LoVo (cell line): ENCODE measurements at regions not wholly inside any gene's neighbourhood (a gene's known extent, or its start where the extent isn't known, plus 50 kb on each side); places are given as distances from the start of the nearest gene placed in this dataset.
"Not testable (repeated sequence)": the region's sequence is repeated elsewhere in the genome, so short reads cannot be mapped to it uniquely, and the experiment has no call there.

Experiments used
- DNase-seq: peaks from one replicate; pipeline ENCODE4 v3.0.0-alpha.2; 2016; ENCODE audit warnings: low spot score

DNA sequence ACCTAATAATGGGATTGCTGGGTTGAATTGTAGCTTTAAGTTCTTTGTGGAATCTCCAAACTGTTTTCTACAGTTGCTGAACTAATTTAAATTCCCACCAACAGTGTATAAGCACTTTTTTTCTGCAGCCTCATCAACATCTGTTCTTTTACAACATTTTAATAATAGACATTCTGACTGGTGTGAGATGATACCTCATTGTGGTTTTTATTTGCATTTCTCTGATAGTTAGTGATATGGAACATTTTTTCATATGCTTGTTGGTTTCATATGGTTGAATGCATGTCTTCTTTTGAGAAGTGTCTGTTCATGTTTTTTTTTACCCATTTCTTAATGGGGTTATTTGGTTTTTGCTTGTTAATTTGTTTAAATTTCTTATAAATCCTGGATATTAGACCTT lies 1718.9 kb downstream of the C4orf33 start:
- DNase-seq: no peak

DNA sequence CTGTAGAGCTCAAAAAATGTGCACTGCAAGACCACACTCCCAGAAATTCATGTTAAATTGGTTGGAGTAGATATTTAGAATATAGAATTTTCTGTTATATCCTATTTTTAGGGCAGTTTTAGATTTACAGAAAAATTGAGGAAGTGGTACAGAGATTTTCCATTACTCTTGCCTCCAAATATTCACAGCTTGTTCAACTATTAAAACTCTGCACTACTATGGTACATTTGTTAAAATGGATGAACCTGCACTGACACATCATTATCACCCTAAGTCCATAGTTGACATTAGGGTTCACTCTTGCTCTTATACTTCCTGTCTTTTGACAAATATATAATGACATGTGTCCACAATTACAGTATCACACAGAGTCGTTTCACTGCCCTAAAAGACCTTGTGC lies 1724.5 kb downstream of the C4orf33 start:
- no peak for DNase-seq

DNA sequence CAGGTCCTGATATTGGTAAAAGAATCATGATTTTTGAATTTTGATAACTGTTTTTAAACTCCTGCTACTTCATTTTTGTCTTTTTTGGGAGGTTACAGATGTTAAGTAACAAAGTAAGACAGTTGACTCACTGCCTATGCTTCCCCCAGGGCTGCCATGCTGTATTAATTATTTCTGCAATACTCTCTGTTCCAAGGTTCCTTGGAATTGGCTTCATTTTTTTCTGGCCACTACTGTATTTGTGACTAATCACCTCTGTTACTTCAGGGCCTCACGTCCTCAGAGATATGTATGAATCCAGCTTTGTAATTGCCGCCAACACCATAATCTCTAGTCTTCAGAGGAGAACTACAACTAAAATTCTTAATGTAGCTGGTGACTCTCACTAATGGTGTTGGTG lies 1729.3 kb downstream of the C4orf33 start:
- DNase-seq: no peak

DNA sequence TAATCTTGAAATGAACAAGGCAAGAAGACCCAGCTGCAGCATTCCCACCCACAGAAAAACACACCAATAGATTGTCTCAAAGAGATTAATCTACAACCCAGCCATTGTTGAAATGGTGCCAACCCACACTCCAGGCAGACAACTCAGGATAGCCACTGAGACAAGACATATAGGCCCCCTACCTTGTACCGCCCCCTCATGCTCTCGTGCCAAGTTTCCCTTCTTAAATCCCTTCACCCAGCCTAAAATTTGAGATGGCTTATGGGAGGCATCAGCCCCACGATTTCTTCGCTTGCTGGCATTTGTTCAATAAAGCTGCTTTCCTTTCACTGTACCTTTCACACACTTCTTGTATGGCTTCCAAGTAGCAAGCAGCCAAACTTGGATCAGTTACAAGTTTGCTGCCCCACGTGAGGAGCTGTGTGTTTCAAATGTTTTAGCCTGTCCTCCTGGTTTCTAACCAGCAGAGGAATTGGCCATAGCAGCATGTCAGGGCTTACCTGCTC lies 1754.1 kb downstream of the C4orf33 start:
- DNase-seq: no peak

DNA sequence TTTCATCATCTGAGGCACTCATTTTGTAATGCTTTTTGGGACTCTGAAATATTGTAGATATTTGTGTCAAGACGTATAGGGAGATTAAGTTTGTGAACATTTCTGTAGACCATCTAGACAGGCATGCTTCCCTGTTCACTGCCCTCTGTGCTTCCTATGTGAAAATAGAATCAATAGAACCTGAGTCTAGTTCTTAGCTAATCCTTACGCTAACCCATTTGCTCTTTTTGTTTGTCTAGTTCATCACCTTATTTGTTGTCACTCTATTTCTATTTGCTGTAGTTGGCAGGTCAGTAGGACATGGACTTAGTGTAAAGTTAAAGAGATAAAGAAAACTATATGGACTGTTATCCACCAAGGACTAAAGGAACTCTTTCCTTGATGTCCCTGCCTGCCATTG lies 1755.2 kb downstream of the C4orf33 start:
- no peak for DNase-seq

DNA sequence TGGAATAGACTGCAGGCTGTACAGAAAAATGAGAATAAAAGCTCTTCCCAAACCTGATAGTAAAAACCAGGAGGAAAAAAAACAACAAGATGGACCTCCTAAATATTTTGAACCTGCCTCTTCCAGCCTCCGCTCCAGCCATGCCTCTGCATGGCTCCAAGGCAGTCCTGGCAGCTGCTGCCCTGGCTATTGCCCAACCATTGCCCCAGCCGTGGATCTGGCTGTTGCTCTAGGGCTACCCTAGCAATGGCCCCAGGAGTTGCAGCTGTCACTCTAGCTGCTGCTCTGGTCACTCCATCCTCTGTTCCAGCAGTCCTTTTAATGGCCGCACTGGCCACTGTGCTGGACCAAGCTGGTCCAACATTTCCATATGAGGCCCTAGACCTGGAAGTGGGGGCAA lies 1756.0 kb downstream of the C4orf33 start:
- DNase-seq: no peak

DNA sequence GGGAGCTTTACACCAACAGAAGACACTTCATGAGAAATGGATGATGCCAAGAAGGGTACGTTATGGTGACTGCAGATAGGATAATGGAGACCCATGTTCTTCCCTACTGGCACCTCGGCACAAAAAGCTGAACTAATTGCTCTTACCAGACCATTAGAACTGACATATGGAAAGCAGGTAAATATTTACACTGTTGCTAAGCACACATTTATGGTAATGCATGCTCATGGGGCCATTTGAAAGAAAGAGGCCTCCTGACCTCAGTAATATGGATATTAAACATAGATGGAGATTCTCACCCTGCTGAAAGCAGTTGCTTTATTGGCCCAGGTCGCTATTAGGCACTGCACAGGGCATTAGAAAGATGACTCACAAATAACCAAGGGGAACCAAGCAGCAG lies 1759.6 kb downstream of the C4orf33 start:
- no peak for DNase-seq

DNA sequence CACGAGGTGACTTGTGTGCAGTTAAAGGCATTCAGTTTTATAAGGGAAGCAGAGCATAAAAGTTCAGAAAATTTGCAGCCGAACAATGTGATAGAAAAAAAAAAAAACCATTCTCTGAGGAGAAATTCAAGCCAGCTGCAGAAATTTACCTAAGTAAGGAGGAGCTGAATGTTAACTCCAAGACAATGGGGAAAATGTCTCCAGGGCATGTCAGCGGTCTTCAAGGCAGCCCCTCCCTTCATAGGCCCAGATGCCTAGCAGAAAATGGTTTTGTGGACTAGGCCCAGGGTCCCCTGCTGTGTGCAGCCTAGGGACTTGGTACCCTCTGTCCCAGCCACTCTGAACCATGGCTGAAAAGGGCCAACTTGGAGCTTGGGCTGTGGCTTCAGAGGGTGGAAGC lies 1764.0 kb downstream of the C4orf33 start:
- no peak for DNase-seq

DNA sequence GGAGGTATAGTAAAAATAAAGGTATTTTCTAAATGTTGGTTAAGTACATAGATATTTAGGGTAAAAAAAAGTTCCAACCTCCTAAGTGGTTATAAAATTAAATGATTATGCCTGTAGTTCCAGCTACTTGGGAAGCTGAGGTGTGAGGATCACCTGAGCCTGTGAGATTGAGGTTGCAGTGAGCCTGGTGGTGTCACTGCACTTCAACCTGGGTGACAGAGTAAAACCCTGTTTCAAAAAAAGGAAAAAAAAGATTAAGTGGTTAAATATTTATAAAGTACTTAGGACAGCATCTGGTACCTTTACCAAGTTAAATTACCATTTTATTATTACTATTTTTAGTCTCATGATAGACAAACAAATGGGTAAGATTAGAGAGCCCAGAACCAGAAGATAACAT lies 1801.0 kb downstream of the C4orf33 start:
- no peak for DNase-seq

DNA sequence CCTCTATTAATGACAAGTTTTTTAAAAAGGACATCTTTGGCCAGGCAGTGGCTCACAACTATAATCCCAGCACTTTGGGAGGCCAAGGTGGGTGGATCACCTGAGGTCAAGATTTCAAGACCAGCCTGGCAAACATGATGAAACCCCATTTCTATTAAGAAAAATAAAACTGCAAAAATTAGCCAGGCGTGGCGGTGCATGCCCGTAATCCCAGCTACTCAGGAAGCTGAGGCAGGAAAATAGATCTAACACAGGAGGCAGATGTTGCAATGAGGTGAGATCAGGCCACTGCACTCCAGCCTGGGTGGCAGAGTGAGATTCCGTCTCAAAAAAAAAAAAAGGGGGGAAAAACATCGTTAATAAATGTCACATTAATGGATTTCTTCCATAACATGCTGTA lies 1805.4 kb downstream of the C4orf33 start:
- no peak for DNase-seq

DNA sequence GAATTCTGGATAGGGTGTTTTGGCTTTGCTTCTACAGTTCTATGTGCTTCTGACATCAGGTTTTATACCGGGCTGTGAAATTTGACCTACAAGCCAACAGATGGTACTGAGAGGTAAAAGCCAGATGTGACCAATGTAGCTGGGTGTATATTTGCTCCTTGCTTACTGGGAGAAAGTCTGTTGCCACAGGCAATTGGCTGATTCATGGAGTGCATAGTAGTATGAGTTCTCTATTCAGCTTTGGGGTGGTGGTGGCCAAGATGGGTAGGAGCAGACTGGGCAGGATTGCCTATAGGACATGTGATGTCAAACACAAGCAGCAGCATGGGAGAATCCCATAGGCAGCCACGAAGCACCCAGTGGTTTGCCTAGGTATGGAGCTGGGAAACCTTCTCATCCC lies 1827.0 kb downstream of the C4orf33 start:
- DNase-seq: no peak

DNA sequence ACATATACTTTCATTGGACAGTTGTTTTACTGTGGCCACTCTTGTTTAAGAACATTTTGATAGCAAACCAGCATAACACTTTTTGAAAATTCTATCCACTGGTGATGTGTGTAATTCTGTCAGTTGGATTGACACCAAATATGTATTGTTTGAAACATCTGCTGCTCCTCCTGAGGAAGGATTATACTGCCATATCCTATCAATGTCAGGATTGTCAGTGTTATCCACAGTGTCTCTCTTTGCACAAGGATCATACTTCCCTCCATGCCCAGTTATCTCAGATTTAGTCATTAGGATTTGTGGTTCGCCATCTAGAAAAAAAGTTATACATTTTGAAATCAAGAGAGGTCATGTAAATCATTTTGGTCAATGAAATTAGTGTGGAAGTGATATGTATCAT lies 1859.6 kb downstream of the C4orf33 start:
- DNase-seq: no peak

DNA sequence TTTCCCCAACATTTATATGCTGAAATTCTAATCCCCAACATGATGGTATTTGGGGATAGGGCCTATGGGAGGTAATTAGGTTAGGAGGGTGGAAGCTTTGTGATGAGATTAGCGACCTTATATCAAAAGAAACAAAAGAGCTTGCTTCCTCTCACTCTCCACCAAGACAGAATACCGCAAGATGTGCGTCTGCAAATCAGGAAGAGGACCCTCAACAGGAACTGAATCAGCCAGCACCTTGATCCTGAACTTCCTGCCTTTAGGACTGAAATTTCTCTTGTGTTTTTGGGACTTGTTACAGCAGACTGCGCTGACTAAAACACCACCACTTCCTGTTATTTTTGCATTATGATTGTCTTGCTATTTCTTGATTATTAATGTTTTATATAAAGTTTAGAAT lies 1889.4 kb downstream of the C4orf33 start:
- DNase-seq: no peak

DNA sequence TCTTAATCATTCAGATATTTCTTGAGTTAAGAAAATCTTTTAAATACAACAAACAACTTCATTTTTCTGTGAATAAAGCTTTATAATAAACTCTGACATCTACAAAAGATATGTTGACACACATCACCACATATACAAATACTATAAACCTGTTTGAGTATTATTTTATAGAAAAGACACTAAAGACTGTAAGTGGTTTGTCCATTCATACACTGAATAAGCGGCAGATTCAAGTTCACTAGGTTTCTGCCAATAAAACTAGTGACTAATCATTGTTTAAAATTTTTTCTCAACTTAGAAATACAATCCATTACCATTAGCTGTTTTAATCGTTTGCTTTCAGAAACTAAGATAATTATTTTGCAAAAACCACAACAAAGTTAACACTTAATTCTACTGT lies 1900.0 kb downstream of the C4orf33 start:
- no peak for DNase-seq

DNA sequence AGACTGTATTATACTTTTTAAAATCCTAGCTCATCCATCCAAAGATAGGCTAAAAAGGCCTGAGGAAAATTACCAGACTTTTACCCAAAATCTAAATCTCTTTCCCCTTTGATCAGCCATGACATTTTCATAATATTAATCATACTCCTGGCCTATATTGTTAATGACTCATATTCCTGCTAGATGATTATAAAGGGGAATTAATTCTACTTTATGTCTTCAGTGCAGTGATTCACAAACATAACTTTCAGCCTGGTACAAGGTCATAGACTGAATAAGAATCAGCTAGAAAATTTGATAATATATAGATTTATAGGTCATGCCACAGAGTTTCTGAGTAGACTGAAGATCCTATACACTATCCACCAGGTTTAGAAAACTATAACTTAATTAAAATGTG lies 1905.4 kb downstream of the C4orf33 start:
- DNase-seq: no peak

DNA sequence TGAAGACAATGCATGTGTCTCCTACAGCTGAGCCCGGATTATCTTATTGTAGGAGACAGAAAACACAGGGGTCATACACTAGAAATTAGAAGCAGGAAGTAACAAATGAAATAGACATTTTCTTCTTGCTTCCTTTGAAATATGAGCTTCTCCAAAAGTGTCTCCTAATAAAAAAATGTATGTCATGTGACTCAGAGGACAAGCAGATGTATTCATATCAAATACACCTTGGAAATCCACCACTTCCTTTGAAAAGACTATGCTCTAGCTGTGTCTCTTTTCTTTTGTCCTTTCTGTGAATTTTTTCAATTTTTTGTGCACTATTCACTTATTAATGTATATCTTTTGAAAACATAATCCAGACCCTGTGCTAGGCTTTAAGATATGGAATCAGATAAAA lies 1906.2 kb downstream of the C4orf33 start:
- no peak for DNase-seq

DNA sequence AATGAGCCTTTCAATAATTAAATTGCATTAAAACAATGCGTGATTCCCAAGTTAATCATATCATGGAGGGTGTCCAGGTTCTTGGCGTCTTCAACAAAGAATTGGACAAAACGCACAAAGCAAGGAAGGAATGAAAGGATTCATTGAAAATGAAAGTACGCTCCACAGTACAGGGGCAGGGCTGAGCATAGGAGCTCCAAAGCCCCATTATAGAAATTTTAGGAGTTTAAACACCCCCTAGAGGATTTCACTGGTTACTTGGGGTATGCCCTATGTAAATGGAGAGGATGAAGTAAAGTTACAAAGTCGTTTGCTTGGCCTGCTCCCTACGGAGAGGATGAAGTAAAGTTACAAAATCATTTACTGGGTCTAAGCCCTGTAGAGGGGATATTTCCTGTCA lies 1910.4 kb downstream of the C4orf33 start:
- DNase-seq: no peak

DNA sequence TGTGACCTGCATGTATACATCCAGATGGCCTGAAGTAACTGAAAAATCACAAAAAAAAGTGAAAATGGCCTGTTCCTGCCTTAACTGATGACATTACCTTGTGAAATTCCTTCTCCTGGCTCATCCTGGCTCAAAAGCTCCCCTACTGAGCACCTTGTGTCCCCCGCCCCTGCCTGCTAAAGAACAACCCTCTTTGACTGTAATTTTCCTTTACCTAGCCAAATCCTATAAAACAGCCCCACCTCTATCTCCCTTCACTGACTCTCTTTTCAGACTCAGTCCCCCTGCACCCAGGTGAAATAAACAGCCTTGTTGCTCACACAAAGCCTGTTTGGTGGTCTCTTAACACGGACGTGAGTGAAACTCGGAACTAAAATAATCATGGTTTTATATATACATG lies 1916.0 kb downstream of the C4orf33 start:
- not testable (repeated sequence) for DNase-seq

DNA sequence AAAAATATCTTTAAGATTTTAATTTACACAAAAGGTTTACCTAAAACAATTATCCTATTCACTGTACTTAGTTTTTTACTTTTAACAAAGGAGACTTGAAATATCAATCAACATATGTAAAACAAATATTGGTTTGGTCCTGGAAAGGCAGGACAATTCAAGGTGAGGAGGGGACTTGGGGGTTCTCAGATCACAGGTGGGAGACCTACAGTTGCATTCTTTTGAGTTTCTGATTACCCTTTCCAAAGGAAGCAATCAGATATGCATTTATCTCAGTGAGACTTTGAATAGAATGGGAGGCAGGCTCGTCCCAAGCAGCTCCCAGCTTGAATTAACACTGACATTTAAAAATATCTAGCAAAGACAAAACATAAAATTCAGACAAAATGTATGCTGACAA lies 1917.3 kb downstream of the C4orf33 start:
- no peak for DNase-seq

DNA sequence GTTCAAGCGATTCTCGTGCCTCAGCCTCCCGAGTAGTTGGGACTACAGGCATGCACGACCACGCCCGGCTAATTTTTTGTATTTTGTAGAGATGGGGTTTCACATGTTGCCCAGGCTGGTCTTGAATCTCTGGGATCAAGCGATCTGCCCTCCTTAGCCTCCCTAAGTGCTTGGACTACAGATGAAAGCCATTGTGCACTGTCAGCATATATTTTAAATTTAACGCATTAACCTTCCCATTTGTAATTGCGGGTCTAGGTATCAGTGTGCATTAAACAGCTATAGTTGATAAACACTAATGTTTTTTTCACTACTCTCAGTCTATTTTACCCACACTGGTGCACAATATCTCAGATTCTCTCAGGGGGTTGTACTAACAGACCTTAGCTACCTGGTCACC lies 1930.8 kb downstream of the C4orf33 start:
- DNase-seq: no peak

DNA sequence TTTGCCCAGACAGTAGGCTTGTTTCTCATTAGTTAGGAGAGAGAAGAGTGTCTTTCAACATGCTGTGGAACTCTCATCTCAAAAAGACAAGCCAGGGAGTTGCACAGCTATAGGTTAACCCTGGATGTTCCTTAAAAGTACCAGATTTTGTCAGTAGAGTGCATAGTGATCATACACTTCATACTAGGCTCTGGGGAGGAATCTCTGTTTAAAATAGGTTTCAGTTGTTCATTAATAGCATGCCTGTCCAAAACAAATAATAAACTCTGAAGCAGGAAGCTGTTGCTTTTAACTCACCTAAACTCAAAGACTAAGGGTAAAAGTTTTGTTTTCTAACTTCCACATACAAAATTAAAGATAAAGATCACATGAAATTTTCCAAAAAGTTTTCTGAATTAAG lies 1948.4 kb downstream of the C4orf33 start:
- DNase-seq: no peak

DNA sequence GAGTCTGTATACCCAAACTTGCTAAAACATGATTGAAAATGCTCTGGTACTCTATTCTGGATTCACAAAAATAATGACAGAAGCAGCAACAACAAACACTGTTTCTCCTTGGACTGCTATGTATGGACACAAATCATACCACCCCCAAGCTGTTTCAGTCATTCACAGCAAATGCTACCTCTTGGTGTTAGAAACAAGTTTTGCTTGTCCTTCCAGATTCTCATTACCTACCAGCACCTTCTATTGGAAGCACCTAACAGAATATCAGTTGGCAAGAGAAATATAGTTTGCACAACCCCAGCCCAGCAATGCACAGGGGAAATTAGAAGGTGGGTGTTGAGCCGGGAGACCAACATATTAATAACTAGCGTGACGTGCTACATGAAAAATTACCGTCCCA lies 1950.9 kb downstream of the C4orf33 start:
- DNase-seq: no peak

DNA sequence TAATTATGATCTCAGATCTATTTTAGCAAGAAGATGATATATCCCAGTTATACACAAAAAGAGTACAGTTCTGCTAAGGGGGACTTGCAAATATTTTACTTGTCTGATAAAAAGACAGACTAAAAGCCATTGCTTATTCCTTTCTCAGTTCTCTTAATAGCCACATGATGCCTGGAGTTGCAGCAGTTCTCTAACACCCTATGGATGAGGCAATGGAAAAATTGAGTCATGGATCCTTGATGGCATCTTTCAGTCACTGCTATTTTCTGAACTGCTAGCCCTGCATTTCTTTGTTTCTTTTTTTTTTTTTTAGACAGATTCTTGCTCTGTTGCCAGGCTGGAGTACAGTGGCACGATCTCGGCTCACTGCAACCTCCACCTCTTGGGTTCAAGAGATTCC lies 1956.7 kb downstream of the C4orf33 start:
- no peak for DNase-seq

DNA sequence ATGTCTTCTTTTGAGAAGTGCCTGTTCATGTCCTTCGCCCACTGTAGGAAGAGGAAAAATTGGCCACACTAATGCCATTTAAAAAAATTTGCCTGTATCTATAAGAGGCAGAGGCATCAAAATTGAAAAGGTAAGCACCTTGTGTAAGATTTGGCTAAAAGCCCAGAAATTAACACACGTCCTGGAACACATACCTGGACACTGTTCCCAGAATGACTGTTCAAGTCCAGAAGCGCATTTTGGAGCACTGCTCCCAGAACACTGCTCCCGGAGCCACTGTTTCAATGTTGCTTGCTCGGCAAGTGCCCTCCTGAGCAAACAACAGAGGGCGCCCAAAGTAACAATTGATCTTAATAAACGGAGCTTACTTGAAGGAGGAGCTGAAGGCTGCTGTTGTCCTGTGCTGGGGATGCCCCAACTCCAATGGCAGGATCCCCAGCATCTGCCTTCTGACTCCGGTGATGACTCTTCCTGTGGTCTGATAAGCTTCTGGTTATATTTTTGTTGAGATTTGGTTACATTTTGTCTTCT lies 1958.6 kb downstream of the C4orf33 start:
- no peak for DNase-seq

DNA sequence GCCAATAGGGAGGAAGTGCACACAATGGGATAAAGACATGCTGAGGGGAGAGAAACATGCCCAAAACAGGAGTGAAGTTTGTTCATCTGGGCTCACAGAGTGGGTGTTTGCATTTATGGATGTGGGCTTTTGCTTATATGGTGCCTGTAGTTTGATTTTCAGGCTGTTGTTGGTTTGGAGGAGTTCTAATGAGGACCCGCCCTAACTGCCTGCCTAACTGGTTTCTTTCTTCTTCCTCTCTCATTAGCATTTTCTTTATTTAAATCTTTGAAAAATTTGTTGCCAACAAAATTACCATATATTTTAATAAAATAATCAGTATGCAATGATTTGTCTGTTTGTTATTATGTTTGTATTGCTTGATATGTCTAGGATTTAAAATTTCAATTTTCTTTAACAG lies 1965.8 kb downstream of the C4orf33 start:
- no peak for DNase-seq
